CD14-positive monocyte (primary cell): ENCODE measurements at regions not wholly inside any gene's neighbourhood (a gene's known extent, or its start where the extent isn't known, plus 50 kb on each side); places are given as distances from the start of the nearest gene placed in this dataset.

Experiments used
- DNase-seq, 3 donors: peaks; one replicate each; pipeline ENCODE4 v3.0.0-alpha.2; 2011 to 2022
- H2AFZ ChIP-seq: 2 replicates; pipeline ENCODE4 v1.6.0; 2012; ENCODE audit warnings: mild to moderate bottlenecking, low read depth, low read length, inconsistent platforms; ENCODE audit not compliant: insufficient read depth, poor library complexity, severe bottlenecking
- H3K27ac ChIP-seq, 2 donors: 1 replicate in 1 of 2; 2 replicates in 1 of 2; pipeline ENCODE4 v1.5.1; 2012 to 2013; ENCODE audit warnings: low read length in 2 of 2, control low read depth in 1 of 2, inconsistent platforms in 1 of 2, low read depth in 1 of 2, mild to moderate bottlenecking in 1 of 2
- H3K27me3 ChIP-seq, 2 donors: one replicate each; pipeline versions ENCODE4 v1.6.0 to v1.6.1; 2011 to 2013; ENCODE audit warnings: low read length in 2 of 2; ENCODE audit not compliant: control insufficient read depth in 2 of 2, insufficient read depth in 2 of 2
- H3K36me3 ChIP-seq, 2 donors: replicated peaks in 1 of 2; 1 replicate in 1 of 2; 2 replicates in 1 of 2; pipeline versions ENCODE4 v1.5.1 to v1.6.1; 2012 to 2013; ENCODE audit warnings: low read length in 2 of 2, control low read depth in 1 of 2, inconsistent platforms in 1 of 2, mild to moderate bottlenecking in 1 of 2; ENCODE audit not compliant: insufficient read depth in 2 of 2, control insufficient read depth in 1 of 2
- H3K4me1 ChIP-seq, 2 donors: 1 replicate in 1 of 2; 2 replicates in 1 of 2; pipeline versions ENCODE4 v1.5.1 to v1.6.1; 2012 to 2013; ENCODE audit warnings: low read length in 2 of 2, control low read depth in 1 of 2, inconsistent platforms in 1 of 2, mild to moderate bottlenecking in 1 of 2, moderate library complexity in 1 of 2; ENCODE audit not compliant: insufficient read depth in 2 of 2, control insufficient read depth in 1 of 2
- H3K4me2 ChIP-seq: replicated peaks from 2 replicates; pipeline ENCODE3; 2012; ENCODE audit warnings: low read length, moderate library complexity, mild to moderate bottlenecking; ENCODE audit not compliant: poor library complexity, severe bottlenecking; ENCODE audit errors: extremely low read depth
- H3K4me3 ChIP-seq, 3 experiments: fragments of 200-600 bp in 1 of 3; sonication (generic) in 1 of 3; replicated peaks in 1 of 3; 1 replicate in 2 of 3; 2 replicates in 1 of 3; pipeline ENCODE4 v1.5.1; 2011 to 2013; ENCODE audit warnings: low read length in 3 of 3, mild to moderate bottlenecking in 3 of 3, control low read depth in 2 of 3, low read depth in 2 of 3, inconsistent platforms in 1 of 3, moderate library complexity in 1 of 3
- H3K79me2 ChIP-seq: 2 replicates; pipeline ENCODE4 v1.6.0; 2012; ENCODE audit warnings: mild to moderate bottlenecking, control low read depth, inconsistent platforms, low read length, moderate library complexity; ENCODE audit not compliant: insufficient read depth
- H3K9ac ChIP-seq: 2 replicates; pipeline ENCODE4 v1.6.0; 2017; ENCODE audit warnings: low read length, mild to moderate bottlenecking; ENCODE audit not compliant: insufficient read depth, poor library complexity, severe bottlenecking
- H3K9me3 ChIP-seq, 2 donors: replicated peaks in 1 of 2; 1 replicate in 1 of 2; 2 replicates in 1 of 2; pipeline versions ENCODE4 v1.5.1 to v1.6.1; 2012 to 2013; ENCODE audit warnings: low read length in 2 of 2, control low read depth in 1 of 2; ENCODE audit not compliant: control insufficient read depth in 1 of 2, insufficient read depth in 1 of 2
- H4K20me1 ChIP-seq: 2 replicates; pipeline ENCODE4 v1.6.0; 2012; ENCODE audit warnings: mild to moderate bottlenecking, low read length, control low read depth, moderate library complexity; ENCODE audit not compliant: insufficient read depth
- H3K27ac Mint-ChIP-seq, 7 donors: one replicate each; pipeline ENCODE4 v1.8.0; 2020; ENCODE audit warnings: mild to moderate bottlenecking in 7 of 7, mixed read lengths in 7 of 7, moderate library complexity in 6 of 7, inconsistent platforms in 2 of 7
- H3K27me3 Mint-ChIP-seq, 3 donors: one replicate each; pipeline ENCODE4 v1.8.0; 2021 to 2022; ENCODE audit warnings: low read depth in 3 of 3, mild to moderate bottlenecking in 3 of 3, mixed read lengths in 3 of 3, moderate library complexity in 3 of 3, inconsistent platforms in 1 of 3
- H3K36me3 Mint-ChIP-seq, 2 donors: one replicate each; pipeline ENCODE4 v1.8.0; 2020; ENCODE audit warnings: mixed read lengths in 2 of 2, inconsistent platforms in 1 of 2, mild to moderate bottlenecking in 1 of 2
- H3K4me1 Mint-ChIP-seq: one replicate; pipeline ENCODE4 v1.8.0; 2020; ENCODE audit warnings: mild to moderate bottlenecking, mixed read lengths
- H3K4me3 Mint-ChIP-seq, 2 donors: one replicate each; pipeline ENCODE4 v1.8.0; 2020; ENCODE audit warnings: mild to moderate bottlenecking in 2 of 2, mixed read lengths in 2 of 2, moderate library complexity in 1 of 2
- H3K9me3 Mint-ChIP-seq, 7 donors: one replicate each; pipeline ENCODE4 v1.8.0; 2020 to 2022; ENCODE audit warnings: mixed read lengths in 7 of 7, mild to moderate bottlenecking in 6 of 7, moderate library complexity in 6 of 7, inconsistent platforms in 2 of 7
- WGBS: methylation state at CpG from one replicate; pipeline ENCODE4 v1.1.5; 2013; ENCODE audit warnings: missing lambda C conversion rate; ENCODE audit not compliant: insufficient coverage; 5-methylcytosine and 5-hydroxymethylcytosine counted together
- intact Hi-C, 2 donors: fragments of 100-400 bp; cut with micrococcal nuclease; formaldehyde crosslinking; loops; one replicate each; pipeline versions ENCODE4 v1.15.0 to v1.15.1; 2023
- TF ChIP-seq, protein P1 (sequence below): fragments of 200-600 bp; IDR thresholded peaks from one replicate; pipeline ENCODE4 v1.8.0; 2022; ENCODE audit warnings: antibody characterized with exemption, mild to moderate bottlenecking

GRCh38 chr16:50967827-50968612 is 183.1 kb downstream of the SALL1 start:
- no peak overlapping the region for H2AFZ ChIP-seq
- H3K9ac ChIP-seq = no peak overlapping the region
- H3K4me1 ChIP-seq = no peaks in the 10 kb centered on the region
- H3K9me3 Mint-ChIP-seq = peaks cover 0 to 2% (median 1%) of the 10 kb centered on the region in 7 donors
- no peaks in the 10 kb centered on the region for H3K79me2 ChIP-seq
- no peak overlapping the region for H3K4me3 ChIP-seq
- H3K4me3 Mint-ChIP-seq = no peak overlapping the region
- H4K20me1 ChIP-seq = no peaks in the 10 kb centered on the region
- no peaks in the 10 kb centered on the region for H3K36me3 ChIP-seq
- 100% methylated on average over 1 of the region's 3 CpGs for WGBS
- no peaks in the 10 kb centered on the region for H3K27me3 ChIP-seq
- H3K36me3 Mint-ChIP-seq = no peaks in the 10 kb centered on the region
- H3K4me2 ChIP-seq = no peak overlapping the region
- H3K9me3 ChIP-seq = no peaks in the 10 kb centered on the region
- TF ChIP-seq, protein P1, sequence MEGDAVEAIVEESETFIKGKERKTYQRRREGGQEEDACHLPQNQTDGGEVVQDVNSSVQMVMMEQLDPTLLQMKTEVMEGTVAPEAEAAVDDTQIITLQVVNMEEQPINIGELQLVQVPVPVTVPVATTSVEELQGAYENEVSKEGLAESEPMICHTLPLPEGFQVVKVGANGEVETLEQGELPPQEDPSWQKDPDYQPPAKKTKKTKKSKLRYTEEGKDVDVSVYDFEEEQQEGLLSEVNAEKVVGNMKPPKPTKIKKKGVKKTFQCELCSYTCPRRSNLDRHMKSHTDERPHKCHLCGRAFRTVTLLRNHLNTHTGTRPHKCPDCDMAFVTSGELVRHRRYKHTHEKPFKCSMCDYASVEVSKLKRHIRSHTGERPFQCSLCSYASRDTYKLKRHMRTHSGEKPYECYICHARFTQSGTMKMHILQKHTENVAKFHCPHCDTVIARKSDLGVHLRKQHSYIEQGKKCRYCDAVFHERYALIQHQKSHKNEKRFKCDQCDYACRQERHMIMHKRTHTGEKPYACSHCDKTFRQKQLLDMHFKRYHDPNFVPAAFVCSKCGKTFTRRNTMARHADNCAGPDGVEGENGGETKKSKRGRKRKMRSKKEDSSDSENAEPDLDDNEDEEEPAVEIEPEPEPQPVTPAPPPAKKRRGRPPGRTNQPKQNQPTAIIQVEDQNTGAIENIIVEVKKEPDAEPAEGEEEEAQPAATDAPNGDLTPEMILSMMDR = no peak
- no peak overlapping the region for H3K27ac ChIP-seq
- no peaks in the 10 kb centered on the region for H3K4me1 Mint-ChIP-seq
- H3K27me3 Mint-ChIP-seq = peaks cover 10 to 13% (median 12%) of the 10 kb centered on the region in 3 donors
- H3K27ac Mint-ChIP-seq = no peak overlapping the region
- intact Hi-C loops = no loop called here
- DNase-seq = no peak

- H3K27me3 ChIP-seq = no peaks in the 10 kb centered on the region
- DNase-seq = no peak
- H3K79me2 ChIP-seq = no peaks in the 10 kb centered on the region
- Mint-ChIP-seq H3K27me3 (peaks cover 5 to 25% (median 16%) of the 10 kb centered on the region in 3 donors), H3K27ac (no peak overlapping the region), H3K4me1 (peaks cover 3% of the 10 kb centered on the region), H3K36me3 (no peaks in the 10 kb centered on the region), H3K9me3 (peaks cover 0 to 2% (median 0%) of the 10 kb centered on the region in 7 donors), H3K4me3 (no peak overlapping the region)
- TF ChIP-seq, protein P1 = no peak
- H3K9ac ChIP-seq = no peak overlapping the region
- H3K36me3 ChIP-seq = no peaks in the 10 kb centered on the region
- H3K4me3 ChIP-seq = no peak overlapping the region
- intact Hi-C loops = no loop called here
- no peak overlapping the region for H3K4me2 ChIP-seq
- no peak overlapping the region for H2AFZ ChIP-seq
- H3K27ac ChIP-seq = no peak overlapping the region
- no peaks in the 10 kb centered on the region for H3K4me1 ChIP-seq
- WGBS = no CpG with 5 or more reads among the region's 1 CpG
- H4K20me1 ChIP-seq = no peaks in the 10 kb centered on the region
- H3K9me3 ChIP-seq = no peaks in the 10 kb centered on the region
These were observed 186.6 kb downstream of the SALL1 start for GRCh38 chr16:50964491-50964890.
